HCT116 (cell line): ENCODE measurements at regions not wholly inside any gene's neighbourhood (a gene's known extent, or its start where the extent isn't known, plus 50 kb on each side); places are given as distances from the start of the nearest gene placed in this dataset.

ENCODE experiments used
- CTCF ChIP-seq, 3 experiments: fragments of 200-600 bp in 1 of 3; sonication (generic) in 1 of 3; IDR thresholded peaks in 2 of 3; conservative IDR thresholded peaks in 1 of 3; 2 replicates each; pipeline ENCODE4 v1.5.1; 2012 to 2017; ENCODE audit warnings: low read depth in 2 of 3, low read length in 2 of 3, antibody characterized with exemption in 1 of 3, borderline replicate concordance in 1 of 3, control low read depth in 1 of 3, mild to moderate bottlenecking in 1 of 3, mixed read lengths in 1 of 3, mixed run types in 1 of 3, moderate library complexity in 1 of 3; ENCODE audit not compliant: insufficient read depth in 1 of 3
- EZH2 ChIP-seq: fragments of 200-600 bp; sonication (generic); IDR thresholded peaks from 2 replicates; pipeline ENCODE4 v1.6.1; 2017; ENCODE audit warnings: antibody characterized with exemption, mixed run types
- EZH2phosphoT487 ChIP-seq: fragments of 200-600 bp; IDR thresholded peaks from 2 replicates; pipeline ENCODE4 v1.6.1; 2018; ENCODE audit warnings: antibody characterized with exemption, borderline replicate concordance
- JUND ChIP-seq: IDR thresholded peaks from 2 replicates; pipeline ENCODE4 v1.6.1; 2012
- MAX ChIP-seq: IDR thresholded peaks from 2 replicates; pipeline ENCODE4 v1.6.1; 2012
- POLR2A ChIP-seq: IDR thresholded peaks from 2 replicates; pipeline ENCODE4 v1.7.0; 2011; ENCODE audit warnings: borderline replicate concordance; ENCODE audit not compliant: insufficient read depth, insufficient read length; ENCODE audit errors: extremely low read depth
- POLR2AphosphoS5 ChIP-seq: IDR thresholded peaks from 2 replicates; pipeline ENCODE4 v1.6.1; 2011; ENCODE audit warnings: mild to moderate bottlenecking, low read depth, low read length, moderate library complexity
- RAD21 ChIP-seq: IDR thresholded peaks from 2 replicates; pipeline ENCODE4 v1.6.1; 2012; ENCODE audit warnings: low read depth, mild to moderate bottlenecking
- REST ChIP-seq: IDR thresholded peaks from 2 replicates; pipeline ENCODE4 v1.6.1; 2012; ENCODE audit warnings: low read depth

- TF ChIP-seq RAD21 (no peak), POLR2A (no peak), POLR2AphosphoS5 (no peak), EZH2phosphoT487 (no peak), MAX (no peak), REST (no peak), CTCF (IDR thresholded peaks at IDR 0.05 in 2 of 3, conservative IDR thresholded peaks at IDR 0.05 in 1 of 3; ENCODE audit: borderline replicate concordance in 1 of 3, insufficient read depth in 1 of 3, low read depth in 2 of 3, low read length in 2 of 3) (no peak), EZH2 (no peak), JUND (no peak)
These were observed 108.9 kb upstream of the SYNDIG1 start for GRCh38 chr20:24360531-24360930.
